ENCODE measurements at regions not wholly inside any gene's neighbourhood (a gene's known extent, or its start where the extent isn't known, plus 50 kb on each side); places are given as distances from the start of the nearest gene placed in this dataset.

DNA sequence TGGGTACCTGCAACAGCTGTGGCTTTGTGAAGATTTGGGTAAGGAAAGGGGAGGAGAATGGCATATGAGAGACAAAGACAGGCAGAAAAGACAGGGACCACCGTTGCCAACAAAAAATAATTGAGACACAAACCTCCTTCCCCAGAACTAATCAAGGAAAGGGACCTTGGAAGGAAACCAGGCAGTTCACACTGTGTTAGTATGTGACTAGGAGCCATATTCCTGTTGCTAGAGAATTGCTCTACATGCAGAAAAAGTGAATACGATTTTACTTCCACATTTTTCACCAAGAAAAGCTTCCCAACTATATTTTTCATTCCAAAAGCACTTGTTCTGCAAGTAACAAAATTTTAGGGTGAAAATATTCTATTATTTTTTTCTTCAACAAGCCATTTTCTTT lies 393.7 kb upstream of the ADAMTS9 start:
- Histone ChIP-seq H3K9me3 (ENCODE audit: control insufficient read depth, low read length) (peaks cover 10% of the 10 kb centered on the region), H3K4me3 (ENCODE audit: low read length) (no peak overlapping the region), H3K9ac (ENCODE audit: extremely low read depth, low read length, poor library complexity, severe bottlenecking) (no peak overlapping the region), H3K4me1 (ENCODE audit: control insufficient read depth, insufficient read depth, low read length) (no peaks in the 10 kb centered on the region), H3K36me3 (ENCODE audit: control insufficient read depth, insufficient read depth, low read length) (no peaks in the 10 kb centered on the region), H3K27ac (ENCODE audit: low read depth, low read length) (no peak overlapping the region), H3K27me3 (ENCODE audit: control insufficient read depth, insufficient read depth, low read length, poor library complexity, severe bottlenecking) (no peaks in the 10 kb centered on the region)
- no peak overlapping the region for H3K4me3 Mint-ChIP-seq
- peaks cover 17% of the 10 kb centered on the region for H3K27me3 Mint-ChIP-seq (ENCODE audit: insufficient read depth)
- WGBS, 2 experiments (ENCODE audit: insufficient coverage in 1 of 2, insufficient read length in 1 of 2): 89% methylated on average over 2 of the region's 2 CpGs; no CpG with 5 or more reads in 1 of the 2 experiments
- peaks cover 6% of the 10 kb centered on the region for H3K4me1 Mint-ChIP-seq
- no peak for DNase-seq
- no peak overlapping the region for H3K27ac Mint-ChIP-seq
- TF ChIP-seq, protein P1, sequence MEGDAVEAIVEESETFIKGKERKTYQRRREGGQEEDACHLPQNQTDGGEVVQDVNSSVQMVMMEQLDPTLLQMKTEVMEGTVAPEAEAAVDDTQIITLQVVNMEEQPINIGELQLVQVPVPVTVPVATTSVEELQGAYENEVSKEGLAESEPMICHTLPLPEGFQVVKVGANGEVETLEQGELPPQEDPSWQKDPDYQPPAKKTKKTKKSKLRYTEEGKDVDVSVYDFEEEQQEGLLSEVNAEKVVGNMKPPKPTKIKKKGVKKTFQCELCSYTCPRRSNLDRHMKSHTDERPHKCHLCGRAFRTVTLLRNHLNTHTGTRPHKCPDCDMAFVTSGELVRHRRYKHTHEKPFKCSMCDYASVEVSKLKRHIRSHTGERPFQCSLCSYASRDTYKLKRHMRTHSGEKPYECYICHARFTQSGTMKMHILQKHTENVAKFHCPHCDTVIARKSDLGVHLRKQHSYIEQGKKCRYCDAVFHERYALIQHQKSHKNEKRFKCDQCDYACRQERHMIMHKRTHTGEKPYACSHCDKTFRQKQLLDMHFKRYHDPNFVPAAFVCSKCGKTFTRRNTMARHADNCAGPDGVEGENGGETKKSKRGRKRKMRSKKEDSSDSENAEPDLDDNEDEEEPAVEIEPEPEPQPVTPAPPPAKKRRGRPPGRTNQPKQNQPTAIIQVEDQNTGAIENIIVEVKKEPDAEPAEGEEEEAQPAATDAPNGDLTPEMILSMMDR (conservative IDR thresholded peaks at IDR 0.05): no peak
- no peaks in the 10 kb centered on the region for H3K36me3 Mint-ChIP-seq (ENCODE audit: low read depth)
- peaks cover 2% of the 10 kb centered on the region for H3K9me3 Mint-ChIP-seq

GRCh38 chr3:65080432-65080831 lies 392.6 kb upstream of the ADAMTS9 start:
- Histone ChIP-seq H3K4me3 (ENCODE audit: low read length) (no peak overlapping the region), H3K4me1 (ENCODE audit: control insufficient read depth, insufficient read depth, low read length) (no peaks in the 10 kb centered on the region), H3K27ac (ENCODE audit: low read depth, low read length) (no peak overlapping the region), H3K27me3 (ENCODE audit: control insufficient read depth, insufficient read depth, low read length, poor library complexity, severe bottlenecking) (no peaks in the 10 kb centered on the region), H3K9me3 (ENCODE audit: control insufficient read depth, low read length) (peaks cover 10% of the 10 kb centered on the region), H3K36me3 (ENCODE audit: control insufficient read depth, insufficient read depth, low read length) (no peaks in the 10 kb centered on the region), H3K9ac (ENCODE audit: extremely low read depth, low read length, poor library complexity, severe bottlenecking) (no peak overlapping the region)
- H3K27ac Mint-ChIP-seq: no peak overlapping the region
- TF ChIP-seq, protein P1 (conservative IDR thresholded peaks at IDR 0.05): peak; percentile 65
- peaks cover 11% of the 10 kb centered on the region for H3K9me3 Mint-ChIP-seq
- H3K4me1 Mint-ChIP-seq: peaks cover 6% of the 10 kb centered on the region
- no peaks in the 10 kb centered on the region for H3K36me3 Mint-ChIP-seq (ENCODE audit: low read depth)
- WGBS, 2 experiments (ENCODE audit: insufficient coverage in 1 of 2, insufficient read length in 1 of 2): 87 to 100% methylated on average over 1 to 3 of the region's 3 CpGs
- peaks cover 17% of the 10 kb centered on the region for H3K27me3 Mint-ChIP-seq (ENCODE audit: insufficient read depth)
- peak; percentile 57 for DNase-seq
- no peak overlapping the region for H3K4me3 Mint-ChIP-seq

DNA sequence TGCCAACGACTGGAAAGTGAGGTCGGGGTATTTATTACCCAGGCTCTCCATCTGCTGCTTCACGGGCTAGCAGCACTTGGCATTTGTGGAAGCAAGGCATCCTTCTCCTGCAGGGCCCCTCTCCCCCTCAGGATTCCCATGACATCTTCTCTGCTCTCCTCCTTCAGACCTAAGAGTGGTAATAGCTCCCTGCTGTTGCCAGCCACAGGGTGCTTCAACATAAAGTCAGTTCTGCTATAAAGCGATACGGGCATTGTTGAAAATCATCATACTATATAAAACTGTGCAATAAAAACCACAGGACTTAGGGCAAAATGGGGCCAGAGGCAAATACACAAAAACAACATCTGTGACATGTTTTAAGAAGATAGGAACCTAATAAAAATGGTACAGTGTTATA lies 391.8 kb upstream of the ADAMTS9 start:
- H3K27ac ChIP-seq (ENCODE audit: low read depth, low read length): no peak overlapping the region
- no peaks in the 10 kb centered on the region for H3K27me3 ChIP-seq (ENCODE audit: control insufficient read depth, insufficient read depth, low read length, poor library complexity, severe bottlenecking)
- peaks cover 11% of the 10 kb centered on the region for H3K9me3 Mint-ChIP-seq
- WGBS, 2 experiments (ENCODE audit: insufficient coverage in 1 of 2, insufficient read length in 1 of 2): 74 to 78% methylated on average over 3 to 5 of the region's 5 CpGs
- H3K27ac Mint-ChIP-seq: no peak overlapping the region
- TF ChIP-seq, protein P1 (conservative IDR thresholded peaks at IDR 0.05): no peak
- H3K36me3 ChIP-seq (ENCODE audit: control insufficient read depth, insufficient read depth, low read length): no peaks in the 10 kb centered on the region
- no peak overlapping the region for H3K9ac ChIP-seq (ENCODE audit: extremely low read depth, low read length, poor library complexity, severe bottlenecking)
- DNase-seq: no peak
- no peak overlapping the region for H3K4me3 ChIP-seq (ENCODE audit: low read length)
- peaks cover 15% of the 10 kb centered on the region for H3K27me3 Mint-ChIP-seq (ENCODE audit: insufficient read depth)
- H3K4me1 ChIP-seq (ENCODE audit: control insufficient read depth, insufficient read depth, low read length): no peaks in the 10 kb centered on the region
- H3K9me3 ChIP-seq (ENCODE audit: control insufficient read depth, low read length): peaks cover 10% of the 10 kb centered on the region
- H3K4me3 Mint-ChIP-seq: no peak overlapping the region
- peaks cover 6% of the 10 kb centered on the region for H3K4me1 Mint-ChIP-seq
- no peaks in the 10 kb centered on the region for H3K36me3 Mint-ChIP-seq (ENCODE audit: low read depth)

All from endodermal cell (in vitro differentiated cells).